ENCODE measurements at regions not wholly inside any gene's neighbourhood (a gene's known extent, or its start where the extent isn't known, plus 50 kb on each side); places are given as distances from the start of the nearest gene placed in this dataset.

DNA sequence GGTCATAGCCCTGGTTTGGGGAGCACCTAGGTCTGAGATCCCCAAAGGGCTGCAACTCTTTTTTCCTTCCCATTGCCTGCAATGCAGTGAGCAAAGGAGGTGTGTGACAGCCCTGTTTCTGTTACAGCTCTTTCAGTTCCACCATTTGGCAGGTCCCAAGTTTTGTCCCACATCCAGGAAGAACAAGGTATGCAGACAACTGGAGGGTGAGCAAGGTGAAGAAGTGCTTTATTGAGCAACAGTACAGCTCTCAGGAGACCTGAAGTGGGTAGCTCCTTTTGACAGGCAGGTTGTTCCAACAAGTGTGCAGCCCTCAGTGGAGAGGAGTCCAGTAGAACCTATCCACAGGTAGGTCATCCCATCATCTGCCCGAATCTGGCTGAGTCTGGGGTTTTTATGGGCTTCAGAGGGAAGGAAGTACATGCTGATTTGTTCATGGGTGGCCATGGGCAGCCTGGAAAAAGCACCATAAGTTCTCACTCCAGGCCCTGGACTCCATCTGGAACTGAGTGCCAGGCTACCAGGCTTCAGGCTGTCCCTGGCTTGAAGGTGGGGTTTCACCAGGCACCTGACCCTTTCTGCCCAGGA, 62.8 kb upstream of the NAV3 start:
- no peaks in the 10 kb centered on the region for H3K36me3 ChIP-seq (ENCODE audit: control insufficient read depth in 2 of 2, extremely low read depth in 1 of 2, insufficient read depth in 2 of 2, low read length in 2 of 2)
- H3K4me2 ChIP-seq (ENCODE audit: insufficient read depth, low read length): no peak overlapping the region
- ChIA-PET POLR2A (no interaction called here), CTCF (interaction anchor here (1.1 kb wide), 1 partner anchor 21 kb away, joined by 3 read pairs; no protein-coding TSS in a partner anchor)
- TF ChIP-seq POLR2A (IDR thresholded peaks at IDR 0.05; ENCODE audit: low read depth, low read length) (no peak), EZH2 (IDR thresholded peaks at IDR 0.05; ENCODE audit: borderline replicate concordance, low read depth, low read length, severe bottlenecking) (no peak), JUN (IDR thresholded peaks at IDR 0.05; ENCODE audit: borderline replicate concordance, insufficient read depth, insufficient read length, low read depth) (no peak), FOS (IDR thresholded peaks at IDR 0.05; ENCODE audit: borderline replicate concordance, insufficient read depth, low read length) (no peak), MYC (IDR thresholded peaks at IDR 0.05; ENCODE audit: low read depth, low read length) (no peak), GATA2 (IDR thresholded peaks at IDR 0.05; ENCODE audit: insufficient read depth, insufficient read length, low read depth, low read length) (no peak), POLR2AphosphoS5 (IDR thresholded peaks at IDR 0.05; ENCODE audit: insufficient read depth, low read depth, low read length) (no peak)
- TF ChIP-seq, protein P1, sequence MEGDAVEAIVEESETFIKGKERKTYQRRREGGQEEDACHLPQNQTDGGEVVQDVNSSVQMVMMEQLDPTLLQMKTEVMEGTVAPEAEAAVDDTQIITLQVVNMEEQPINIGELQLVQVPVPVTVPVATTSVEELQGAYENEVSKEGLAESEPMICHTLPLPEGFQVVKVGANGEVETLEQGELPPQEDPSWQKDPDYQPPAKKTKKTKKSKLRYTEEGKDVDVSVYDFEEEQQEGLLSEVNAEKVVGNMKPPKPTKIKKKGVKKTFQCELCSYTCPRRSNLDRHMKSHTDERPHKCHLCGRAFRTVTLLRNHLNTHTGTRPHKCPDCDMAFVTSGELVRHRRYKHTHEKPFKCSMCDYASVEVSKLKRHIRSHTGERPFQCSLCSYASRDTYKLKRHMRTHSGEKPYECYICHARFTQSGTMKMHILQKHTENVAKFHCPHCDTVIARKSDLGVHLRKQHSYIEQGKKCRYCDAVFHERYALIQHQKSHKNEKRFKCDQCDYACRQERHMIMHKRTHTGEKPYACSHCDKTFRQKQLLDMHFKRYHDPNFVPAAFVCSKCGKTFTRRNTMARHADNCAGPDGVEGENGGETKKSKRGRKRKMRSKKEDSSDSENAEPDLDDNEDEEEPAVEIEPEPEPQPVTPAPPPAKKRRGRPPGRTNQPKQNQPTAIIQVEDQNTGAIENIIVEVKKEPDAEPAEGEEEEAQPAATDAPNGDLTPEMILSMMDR (IDR thresholded peaks at IDR 0.05; ENCODE audit: extremely low read depth in 1 of 2, insufficient read depth in 1 of 2, low read depth in 1 of 2, low read length in 2 of 2): no peak
- TF ChIP-seq, protein P2, sequence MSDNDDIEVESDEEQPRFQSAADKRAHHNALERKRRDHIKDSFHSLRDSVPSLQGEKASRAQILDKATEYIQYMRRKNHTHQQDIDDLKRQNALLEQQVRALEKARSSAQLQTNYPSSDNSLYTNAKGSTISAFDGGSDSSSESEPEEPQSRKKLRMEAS (IDR thresholded peaks at IDR 0.05; ENCODE audit: insufficient read depth, insufficient read length): no peak
- H3K4me3 ChIP-seq (replicated peaks in 1 of 3; ENCODE audit: insufficient read depth in 1 of 3, low read depth in 1 of 3, low read length in 3 of 3): no peak overlapping the region
- H2AFZ ChIP-seq (ENCODE audit: low read depth, low read length): no peak overlapping the region
- no peaks in the 10 kb centered on the region for H4K20me1 ChIP-seq (replicated peaks; ENCODE audit: control insufficient read depth, extremely low read depth, insufficient read depth, low read length)
- no peak overlapping the region for H3K27ac ChIP-seq (ENCODE audit: insufficient read depth, low read depth, low read length)
- DNase-seq (ENCODE audit: low read depth, low spot score) (no peak), FAIRE-seq (no peak)
- H3K4me1 ChIP-seq (ENCODE audit: control insufficient read depth, extremely low read depth, insufficient read depth, low read length): peaks cover 5% of the 10 kb centered on the region
- intact Hi-C loops (cut with micrococcal nuclease) (no loop called here), dilution Hi-C loops (cut with MboI; ENCODE audit: extremely low pct_ligation_motif_present, low sequenced_read_pairs) (no loop called here)
- BruUV-seq (replicated peaks): no TSS peak
- H3K9me3 ChIP-seq (replicated peaks; ENCODE audit: control insufficient read depth, insufficient read depth, low read length): no peaks in the 10 kb centered on the region
- no peaks in the 10 kb centered on the region for H3K79me2 ChIP-seq (ENCODE audit: control insufficient read depth, insufficient read depth, low read length)
- no peak overlapping the region for H3K9ac ChIP-seq (replicated peaks; ENCODE audit: extremely low read depth, insufficient read depth, low read length)
- no peaks in the 10 kb centered on the region for H3K27me3 ChIP-seq (ENCODE audit: control insufficient read depth in 2 of 2, insufficient read depth in 2 of 2, low read length in 2 of 2)
- no peaks in the 10 kb centered on the region for H3K9me1 ChIP-seq (replicated peaks; ENCODE audit: control insufficient read depth, extremely low read depth, insufficient read depth, low read length)

Measured in endothelial cell of umbilical vein (primary cell).